ENCODE measurements at regions not wholly inside any gene's neighbourhood (a gene's known extent, or its start where the extent isn't known, plus 50 kb on each side); places are given as distances from the start of the nearest gene placed in this dataset.

DNA sequence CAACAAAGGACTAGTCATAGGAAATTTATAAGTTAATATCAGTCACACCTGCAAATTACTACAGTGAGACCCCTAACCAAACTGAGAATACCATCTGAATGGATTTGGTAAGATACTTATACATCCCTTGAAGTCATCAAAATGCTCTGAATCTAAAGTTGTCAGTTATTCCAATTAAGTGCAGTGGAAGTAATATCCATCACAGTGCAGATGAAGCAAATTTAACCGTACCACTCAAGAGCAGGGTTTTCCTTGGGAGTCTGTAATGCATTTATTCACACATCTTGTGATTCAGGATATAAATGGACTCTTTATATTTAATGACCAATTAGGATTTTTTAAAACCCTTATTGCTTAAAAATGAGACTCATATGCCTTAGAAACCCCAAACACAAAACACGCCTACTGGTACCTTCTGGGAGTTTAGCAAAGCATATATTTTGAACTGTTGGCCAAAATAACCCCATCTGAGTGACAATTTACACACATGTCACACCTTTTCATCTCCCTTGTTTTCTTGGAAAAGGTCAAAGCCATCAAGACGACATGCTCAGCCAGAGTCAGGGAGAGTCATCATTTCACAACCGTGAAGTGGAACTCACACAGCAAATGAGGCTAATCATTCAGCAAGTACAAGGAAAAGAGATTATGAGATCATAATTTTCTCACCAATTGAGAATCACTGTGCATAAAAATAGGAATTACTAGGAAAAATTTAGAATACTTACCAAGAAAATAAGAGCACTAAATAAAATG is 303.7 kb downstream of the HNRNPD start:
- WGBS, 2 donors, result 62 to 73% methylated on average over 4 of the region's 4 CpGs
- no peak for TF ChIP-seq POLR2A (IDR thresholded peaks at IDR 0.05)
- TF ChIP-seq, protein P1, sequence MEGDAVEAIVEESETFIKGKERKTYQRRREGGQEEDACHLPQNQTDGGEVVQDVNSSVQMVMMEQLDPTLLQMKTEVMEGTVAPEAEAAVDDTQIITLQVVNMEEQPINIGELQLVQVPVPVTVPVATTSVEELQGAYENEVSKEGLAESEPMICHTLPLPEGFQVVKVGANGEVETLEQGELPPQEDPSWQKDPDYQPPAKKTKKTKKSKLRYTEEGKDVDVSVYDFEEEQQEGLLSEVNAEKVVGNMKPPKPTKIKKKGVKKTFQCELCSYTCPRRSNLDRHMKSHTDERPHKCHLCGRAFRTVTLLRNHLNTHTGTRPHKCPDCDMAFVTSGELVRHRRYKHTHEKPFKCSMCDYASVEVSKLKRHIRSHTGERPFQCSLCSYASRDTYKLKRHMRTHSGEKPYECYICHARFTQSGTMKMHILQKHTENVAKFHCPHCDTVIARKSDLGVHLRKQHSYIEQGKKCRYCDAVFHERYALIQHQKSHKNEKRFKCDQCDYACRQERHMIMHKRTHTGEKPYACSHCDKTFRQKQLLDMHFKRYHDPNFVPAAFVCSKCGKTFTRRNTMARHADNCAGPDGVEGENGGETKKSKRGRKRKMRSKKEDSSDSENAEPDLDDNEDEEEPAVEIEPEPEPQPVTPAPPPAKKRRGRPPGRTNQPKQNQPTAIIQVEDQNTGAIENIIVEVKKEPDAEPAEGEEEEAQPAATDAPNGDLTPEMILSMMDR (IDR thresholded peaks at IDR 0.05), result no peak
- no peaks in the 10 kb centered on the region for H3K9me3 ChIP-seq
- H3K27ac ChIP-seq, result no peak overlapping the region
- no peak for DNase-seq
- H3K4me3 ChIP-seq, result no peak overlapping the region
- H3K36me3 ChIP-seq, result no peaks in the 10 kb centered on the region
- H3K4me1 ChIP-seq, result no peaks in the 10 kb centered on the region
- no peaks in the 10 kb centered on the region for H3K27me3 ChIP-seq
- intact Hi-C loops (cut with DNase I), result no loop called here

DNA sequence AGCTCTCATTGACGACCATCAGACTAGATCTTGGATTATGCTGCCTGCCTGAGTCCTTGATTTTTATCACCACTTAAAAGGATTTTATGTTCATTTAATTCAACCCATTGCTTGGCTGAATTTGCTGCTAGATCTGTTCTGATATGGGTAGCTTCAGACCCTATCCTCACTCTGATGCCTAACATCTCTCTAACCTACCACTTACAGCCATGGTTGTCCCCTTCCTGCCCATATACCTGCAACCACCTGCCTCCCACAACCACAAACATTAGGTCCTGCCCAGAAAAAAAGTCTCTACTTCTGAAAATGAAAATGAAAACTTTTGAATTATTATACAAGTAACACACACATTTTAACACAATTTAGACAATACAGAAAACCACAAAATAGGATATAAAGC is 310.8 kb downstream of the HNRNPD start:
- Histone ChIP-seq H3K4me3 (no peak overlapping the region), H3K9me3 (no peaks in the 10 kb centered on the region), H3K27me3 (no peaks in the 10 kb centered on the region), H3K4me1 (no peaks in the 10 kb centered on the region), H3K27ac (no peak overlapping the region), H3K36me3 (no peaks in the 10 kb centered on the region)
- intact Hi-C loops (cut with DNase I), result no loop called here
- 43 to 67% methylated on average over 1 of the region's 1 CpG for WGBS, 2 donors
- TF ChIP-seq, protein P1 (IDR thresholded peaks at IDR 0.05), result no peak
- no peak for TF ChIP-seq POLR2A (IDR thresholded peaks at IDR 0.05)
- DNase-seq, result no peak

DNA sequence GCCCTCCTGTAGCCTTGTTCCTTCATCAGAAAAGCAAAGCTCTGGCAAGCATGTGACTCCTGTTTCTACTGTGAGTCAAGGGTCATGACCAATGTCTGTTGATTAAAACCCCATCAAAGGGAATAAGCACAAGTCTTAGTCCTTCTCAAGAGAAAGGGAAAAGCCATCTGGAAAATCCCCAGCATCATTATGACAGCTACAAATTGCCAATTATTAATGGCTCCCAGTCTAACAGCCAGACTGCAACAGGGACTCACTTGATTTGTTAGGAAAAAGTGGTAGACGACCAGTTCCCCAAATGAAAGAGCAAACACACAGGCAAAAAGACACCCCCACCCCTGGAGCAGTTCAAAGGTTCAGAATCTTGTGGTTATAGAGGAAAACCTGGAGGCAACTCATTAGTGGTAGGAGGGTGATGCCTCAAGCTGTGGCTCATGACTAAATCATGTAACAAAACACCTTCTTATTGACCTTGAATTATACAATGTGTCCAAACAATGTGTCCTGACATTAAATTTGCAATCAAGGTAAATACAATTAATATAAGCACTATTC is 315.7 kb downstream of the HNRNPD start:
- Histone ChIP-seq H3K27me3 (peaks cover 0 to 5% (median 0%) of the 10 kb centered on the region in 4 donors), H3K4me3 (no peak overlapping the region), H3K9me3 (no peaks in the 10 kb centered on the region), H3K27ac (no peak overlapping the region), H3K4me1 (no peaks in the 10 kb centered on the region), H3K36me3 (no peaks in the 10 kb centered on the region)
- DNase-seq, result no peak
- TF ChIP-seq POLR2A (IDR thresholded peaks at IDR 0.05), result no peak
- TF ChIP-seq, protein P1 (IDR thresholded peaks at IDR 0.05), result no peak
- intact Hi-C loops (cut with DNase I), result no loop called here
- 0 to 33% methylated on average over 1 of the region's 1 CpG for WGBS, 2 donors

DNA sequence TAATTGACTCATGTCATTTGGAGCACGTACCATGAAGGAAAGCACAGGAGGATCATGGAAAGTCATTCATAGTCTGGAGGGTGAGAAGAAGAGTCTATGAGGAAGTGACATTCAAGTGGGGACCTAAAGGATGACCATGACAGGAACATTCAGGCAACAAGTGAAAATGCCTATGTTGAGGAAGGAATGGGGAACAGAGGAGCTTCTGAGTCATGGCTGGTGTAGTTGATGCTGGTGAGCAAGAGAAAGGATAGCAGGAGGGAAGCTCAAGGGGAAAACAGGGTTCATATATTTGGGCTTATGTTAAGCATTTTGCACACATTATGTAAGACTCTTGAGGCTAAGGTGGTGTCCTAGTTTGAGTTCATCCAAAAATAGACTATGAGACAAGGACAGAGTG is 318.6 kb downstream of the HNRNPD start:
- H3K27ac ChIP-seq, result no peak overlapping the region
- H3K9me3 ChIP-seq, result no peaks in the 10 kb centered on the region
- WGBS, 2 donors, result 86 to 90% methylated on average over 1 of the region's 1 CpG
- TF ChIP-seq POLR2A (IDR thresholded peaks at IDR 0.05), result no peak
- TF ChIP-seq, protein P1 (IDR thresholded peaks at IDR 0.05), result no peak
- no peaks in the 10 kb centered on the region for H3K36me3 ChIP-seq
- H3K27me3 ChIP-seq, result peaks cover 0 to 5% (median 0%) of the 10 kb centered on the region in 4 donors
- intact Hi-C loops (cut with DNase I), result no loop called here
- peaks cover 0 to 21% (median 0%) of the 10 kb centered on the region in 3 donors for H3K4me1 ChIP-seq
- no peak overlapping the region for H3K4me3 ChIP-seq
- DNase-seq, result no peak

DNA sequence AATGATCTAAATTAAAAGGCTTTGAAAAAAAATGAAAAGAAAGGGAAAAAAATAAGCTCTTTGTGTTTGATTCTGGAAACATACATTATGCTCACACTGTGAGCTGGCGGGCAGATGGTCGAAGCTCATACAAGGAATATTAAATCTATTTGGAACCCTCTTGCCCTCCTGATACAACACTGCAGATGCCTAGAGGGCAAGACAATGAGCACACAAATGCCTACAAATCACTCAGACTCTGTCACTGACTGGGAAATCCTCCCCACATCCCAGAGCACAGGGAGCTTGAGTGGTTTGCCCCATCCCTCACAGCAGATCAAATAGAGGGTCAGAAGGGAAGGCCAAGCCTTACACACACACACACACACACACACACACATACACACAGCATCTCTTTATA is 320.4 kb downstream of the HNRNPD start:
- no peak overlapping the region for H3K27ac ChIP-seq
- DNase-seq, result no peak
- no peak for TF ChIP-seq POLR2A (IDR thresholded peaks at IDR 0.05)
- TF ChIP-seq, protein P1 (IDR thresholded peaks at IDR 0.05), result no peak
- no peaks in the 10 kb centered on the region for H3K36me3 ChIP-seq
- H3K4me1 ChIP-seq, result peaks cover 0 to 21% (median 0%) of the 10 kb centered on the region in 3 donors
- no peak overlapping the region for H3K4me3 ChIP-seq
- peaks cover 0 to 5% (median 0%) of the 10 kb centered on the region in 4 donors for H3K27me3 ChIP-seq
- WGBS, 2 donors, result 76 to 79% methylated on average over 2 of the region's 2 CpGs
- no peaks in the 10 kb centered on the region for H3K9me3 ChIP-seq
- intact Hi-C loops (cut with DNase I), result no loop called here

Measured in esophagus squamous epithelium (tissue), 5 donors.